Thyroid gland (tissue), 4 donors: ENCODE measurements at regions not wholly inside any gene's neighbourhood (a gene's known extent, or its start where the extent isn't known, plus 50 kb on each side); places are given as distances from the start of the nearest gene placed in this dataset.

Source experiments
- DNase-seq, 2 donors: peaks; one replicate each; pipeline ENCODE4 v3.0.0-alpha.2; 2019
- H3K27ac ChIP-seq, 3 donors: fragments of 200-600 bp; sonication (generic); 1 replicate in 2 of 3; 2 replicates in 1 of 3; pipeline ENCODE4 v1.5.1; 2016 to 2019; ENCODE audit warnings: mild to moderate bottlenecking in 1 of 3, moderate library complexity in 1 of 3
- H3K27me3 ChIP-seq: fragments of 200-600 bp; sonication (generic); one replicate; pipeline ENCODE4 v1.5.1; 2019
- H3K36me3 ChIP-seq, 2 donors: fragments of 200-600 bp; sonication (generic); one replicate each; pipeline ENCODE4 v1.5.1; 2016 to 2019
- H3K4me1 ChIP-seq, 2 donors: fragments of 200-600 bp; sonication (generic); one replicate each; pipeline ENCODE4 v1.5.1; 2017 to 2019
- H3K4me3 ChIP-seq, 3 donors: fragments of 200-600 bp; sonication (generic); replicated peaks in 1 of 3; 1 replicate in 2 of 3; 2 replicates in 1 of 3; pipeline ENCODE4 v1.5.1; 2016; ENCODE audit warnings: mild to moderate bottlenecking in 1 of 3
- H3K9me3 ChIP-seq: fragments of 200-600 bp; sonication (generic); one replicate; pipeline ENCODE4 v1.5.1; 2017
- POLR2A ChIP-seq, 2 donors: fragments of 450-650 bp; IDR thresholded peaks; one replicate each; pipeline ENCODE4 v1.6.1; 2017; ENCODE audit warnings: antibody characterized with exemption in 2 of 2, mild to moderate bottlenecking in 2 of 2, moderate library complexity in 1 of 2
- WGBS, 2 donors: methylation state at CpG; one replicate each; pipeline ENCODE4 v1.1.5; 2017; 5-methylcytosine and 5-hydroxymethylcytosine counted together
- intact Hi-C: fragments of 100-400 bp; cut with DNase I; formaldehyde crosslinking; loops from one replicate; pipeline ENCODE4 v1.15.1; 2023
- TF ChIP-seq, protein P1 (sequence below), 6 experiments: fragments of 200-600 bp in 3 of 6; fragments of 450-650 bp in 3 of 6; sonication (generic) in 3 of 6; IDR thresholded peaks; one replicate each; pipeline ENCODE4 v1.5.1; 2016 to 2019; ENCODE audit warnings: antibody characterized with exemption in 6 of 6, mild to moderate bottlenecking in 2 of 6, inconsistent platforms in 1 of 6, moderate library complexity in 1 of 6

DNA sequence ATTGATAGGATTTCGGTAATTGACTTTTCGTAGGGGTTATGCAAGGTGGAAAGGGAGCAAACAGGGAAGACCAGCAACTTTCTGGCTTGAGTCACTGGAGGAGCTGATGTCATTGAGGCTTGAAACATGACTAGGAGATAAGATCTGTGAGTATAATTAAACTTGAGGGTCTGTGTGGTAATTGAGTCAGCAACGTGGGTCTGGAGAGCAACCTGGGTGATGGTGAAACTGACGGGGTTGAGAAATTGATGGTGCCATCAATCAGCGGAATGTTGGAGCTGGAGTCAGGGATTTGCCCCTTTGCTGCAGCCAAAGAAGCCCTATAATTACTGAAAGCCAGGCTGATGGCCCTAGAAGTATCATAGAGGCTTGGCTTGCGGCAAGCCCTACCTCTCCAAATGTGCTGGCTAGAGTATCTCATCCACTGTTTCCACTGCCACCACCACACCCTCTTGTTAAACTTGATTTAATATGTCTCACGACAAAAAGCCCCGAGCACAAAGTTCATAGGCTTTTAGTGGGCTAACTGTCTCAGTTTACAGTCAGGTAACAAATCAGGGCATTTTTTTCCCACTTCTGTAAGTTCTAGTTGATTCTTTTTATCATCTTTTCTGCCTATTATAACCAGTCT, 186.9 kb upstream of the ELAC2 start:
- intact Hi-C loops, result no loop called here
- Histone ChIP-seq H3K27ac (no peak overlapping the region), H3K4me3 (no peak overlapping the region), H3K9me3 (no peaks in the 10 kb centered on the region), H3K27me3 (no peaks in the 10 kb centered on the region), H3K36me3 (no peaks in the 10 kb centered on the region), H3K4me1 (no peaks in the 10 kb centered on the region)
- no peak for DNase-seq
- 70 to 77% methylated on average over 8 of the region's 8 CpGs for WGBS, 2 donors
- no peak for TF ChIP-seq POLR2A (IDR thresholded peaks at IDR 0.05)
- TF ChIP-seq, protein P1, sequence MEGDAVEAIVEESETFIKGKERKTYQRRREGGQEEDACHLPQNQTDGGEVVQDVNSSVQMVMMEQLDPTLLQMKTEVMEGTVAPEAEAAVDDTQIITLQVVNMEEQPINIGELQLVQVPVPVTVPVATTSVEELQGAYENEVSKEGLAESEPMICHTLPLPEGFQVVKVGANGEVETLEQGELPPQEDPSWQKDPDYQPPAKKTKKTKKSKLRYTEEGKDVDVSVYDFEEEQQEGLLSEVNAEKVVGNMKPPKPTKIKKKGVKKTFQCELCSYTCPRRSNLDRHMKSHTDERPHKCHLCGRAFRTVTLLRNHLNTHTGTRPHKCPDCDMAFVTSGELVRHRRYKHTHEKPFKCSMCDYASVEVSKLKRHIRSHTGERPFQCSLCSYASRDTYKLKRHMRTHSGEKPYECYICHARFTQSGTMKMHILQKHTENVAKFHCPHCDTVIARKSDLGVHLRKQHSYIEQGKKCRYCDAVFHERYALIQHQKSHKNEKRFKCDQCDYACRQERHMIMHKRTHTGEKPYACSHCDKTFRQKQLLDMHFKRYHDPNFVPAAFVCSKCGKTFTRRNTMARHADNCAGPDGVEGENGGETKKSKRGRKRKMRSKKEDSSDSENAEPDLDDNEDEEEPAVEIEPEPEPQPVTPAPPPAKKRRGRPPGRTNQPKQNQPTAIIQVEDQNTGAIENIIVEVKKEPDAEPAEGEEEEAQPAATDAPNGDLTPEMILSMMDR (IDR thresholded peaks at IDR 0.05), result no peak

DNA sequence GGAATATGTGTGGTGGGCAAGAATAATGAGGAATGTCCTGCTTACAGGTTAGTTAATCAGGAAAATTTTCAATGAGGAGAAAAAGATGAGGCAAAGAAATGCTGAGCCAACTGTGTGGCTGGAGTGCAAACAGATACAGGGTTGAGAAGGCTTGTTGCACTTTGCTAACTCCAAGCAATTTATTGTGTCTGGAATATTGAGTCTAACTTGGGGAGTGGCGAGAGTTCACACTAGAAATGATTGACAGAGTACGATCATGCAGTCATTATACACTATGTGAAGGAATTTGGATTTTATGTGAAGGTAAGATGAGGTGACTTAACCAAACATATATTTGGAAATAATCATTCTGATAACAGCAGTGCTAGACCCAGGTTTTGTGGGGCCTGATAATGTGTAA, 185.0 kb upstream of the ELAC2 start:
- no peaks in the 10 kb centered on the region for H3K4me1 ChIP-seq
- no peak for DNase-seq
- H3K36me3 ChIP-seq, result no peaks in the 10 kb centered on the region
- intact Hi-C loops, result no loop called here
- WGBS, 2 donors, result 88 to 92% methylated on average over 2 of the region's 2 CpGs
- no peaks in the 10 kb centered on the region for H3K27me3 ChIP-seq
- TF ChIP-seq, protein P1 (IDR thresholded peaks at IDR 0.05), result no peak
- no peak for TF ChIP-seq POLR2A (IDR thresholded peaks at IDR 0.05)
- H3K9me3 ChIP-seq, result no peaks in the 10 kb centered on the region
- no peak overlapping the region for H3K27ac ChIP-seq
- no peak overlapping the region for H3K4me3 ChIP-seq

DNA sequence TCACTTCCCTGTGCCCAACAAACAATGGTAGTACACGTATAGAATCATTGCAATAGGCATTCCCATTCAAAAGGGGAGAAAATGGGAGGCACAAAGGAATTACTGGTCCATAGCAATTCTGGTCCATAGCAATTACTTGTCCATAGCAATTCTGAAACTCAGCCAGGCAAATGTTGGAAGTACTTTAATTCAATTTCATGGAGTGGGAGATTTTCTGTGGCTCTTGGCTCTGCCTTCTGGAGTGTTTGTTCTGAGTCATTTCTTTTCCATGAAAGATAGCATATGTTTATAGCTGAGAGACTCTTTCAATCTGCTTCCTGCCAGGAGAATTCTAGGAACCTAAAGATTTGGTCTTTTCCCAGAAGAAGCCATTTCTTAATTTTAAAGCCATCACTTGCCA, 182.8 kb upstream of the ELAC2 start:
- Histone ChIP-seq H3K4me3 (no peak overlapping the region), H3K27me3 (no peaks in the 10 kb centered on the region), H3K4me1 (no peaks in the 10 kb centered on the region), H3K36me3 (no peaks in the 10 kb centered on the region), H3K27ac (no peak overlapping the region), H3K9me3 (no peaks in the 10 kb centered on the region)
- intact Hi-C loops, result no loop called here
- 56 to 67% methylated on average over 1 of the region's 1 CpG for WGBS, 2 donors
- no peak for DNase-seq
- TF ChIP-seq POLR2A (IDR thresholded peaks at IDR 0.05), result no peak
- TF ChIP-seq, protein P1 (IDR thresholded peaks at IDR 0.05), result no peak

- intact Hi-C loops, result no loop called here
- Histone ChIP-seq H3K9me3 (no peaks in the 10 kb centered on the region), H3K4me3 (no peak overlapping the region), H3K27ac (no peak overlapping the region), H3K36me3 (no peaks in the 10 kb centered on the region), H3K4me1 (no peaks in the 10 kb centered on the region), H3K27me3 (no peaks in the 10 kb centered on the region)
- TF ChIP-seq, protein P1 (IDR thresholded peaks at IDR 0.05), result no peak
- no peak for TF ChIP-seq POLR2A (IDR thresholded peaks at IDR 0.05)
- no peak for DNase-seq
Observed at GRCh38 chr17:13199425-13199824, 181.6 kb upstream of the ELAC2 start.

- no peaks in the 10 kb centered on the region for H3K27me3 ChIP-seq
- intact Hi-C loops, result no loop called here
- 94 to 95% methylated on average over 4 of the region's 4 CpGs for whole genome bisulfite sequencing, 2 donors
- DNase-seq, result no peak
- TF ChIP-seq POLR2A (IDR thresholded peaks at IDR 0.05), result no peak
- TF ChIP-seq, protein P1 (IDR thresholded peaks at IDR 0.05), result no peak
- no peaks in the 10 kb centered on the region for H3K9me3 ChIP-seq
- H3K36me3 ChIP-seq, result no peaks in the 10 kb centered on the region
- no peak overlapping the region for H3K4me3 ChIP-seq
- no peak overlapping the region for H3K27ac ChIP-seq
- H3K4me1 ChIP-seq, result no peaks in the 10 kb centered on the region
Observed at GRCh38 chr17:13197586-13197985, 179.8 kb upstream of the ELAC2 start.
